Ishikawa (cell line): ENCODE measurements at regions not wholly inside any gene's neighbourhood (a gene's known extent, or its start where the extent isn't known, plus 50 kb on each side); places are given as distances from the start of the nearest gene placed in this dataset.

Source experiments
- EGR1 ChIP-seq: IDR thresholded peaks from 2 replicates; pipeline ENCODE4 v1.6.1; 2012
- EP300 ChIP-seq: IDR thresholded peaks from 2 replicates; pipeline ENCODE4 v1.6.1; 2012; ENCODE audit warnings: borderline replicate concordance
- REST ChIP-seq: IDR thresholded peaks from 2 replicates; pipeline ENCODE4 v1.6.1; 2012; ENCODE audit warnings: low read depth, mild to moderate bottlenecking
- TAF1 ChIP-seq: IDR thresholded peaks from 2 replicates; pipeline ENCODE4 v1.6.1; 2012; ENCODE audit warnings: low read depth, mild to moderate bottlenecking
- TCF12 ChIP-seq: IDR thresholded peaks from 2 replicates; pipeline ENCODE4 v1.6.1; 2012; ENCODE audit warnings: low read depth

GRCh38 chr13:107223867-107224266 is 655.9 kb upstream of the ARGLU1 start:
- TF ChIP-seq EGR1 (no peak), EP300 (no peak), TAF1 (no peak), REST (no peak), TCF12 (no peak)
